GM23338 (cell line): ENCODE measurements at regions not wholly inside any gene's neighbourhood (a gene's known extent, or its start where the extent isn't known, plus 50 kb on each side); places are given as distances from the start of the nearest gene placed in this dataset.

Source experiments
- ATAC-seq: fragments of 200-7000 bp; cut with Tn5 transposase; 3 replicates; pipeline ENCODE4 v1.9.1; 2020
- DNase-seq: peaks from one replicate; pipeline ENCODE4 v3.0.0-alpha.2; 2015; ENCODE audit warnings: low spot score
- H2AFZ ChIP-seq: fragments of 200-600 bp; sonication (generic); 2 replicates; pipeline ENCODE4 v1.8.0; 2016; ENCODE audit warnings: antibody characterized with exemption, mild to moderate bottlenecking, moderate library complexity
- H3F3A ChIP-seq: fragments of 200-600 bp; sonication (generic); replicated peaks from 2 replicates; pipeline ENCODE4 v1.8.0; 2017; ENCODE audit warnings: antibody characterized with exemption, mixed run types, low read depth
- H3K27ac ChIP-seq: fragments of 200-600 bp; sonication (generic); 2 replicates; pipeline ENCODE4 v1.6.1; 2016; ENCODE audit warnings: low read depth
- H3K27me3 ChIP-seq: fragments of 200-600 bp; sonication (generic); 2 replicates; pipeline ENCODE4 v1.8.0; 2016; ENCODE audit warnings: mild to moderate bottlenecking, mixed run types, moderate library complexity; ENCODE audit not compliant: insufficient read depth
- H3K36me3 ChIP-seq: fragments of 200-600 bp; sonication (generic); 2 replicates; pipeline ENCODE4 v1.8.0; 2016; ENCODE audit warnings: mild to moderate bottlenecking; ENCODE audit not compliant: insufficient read depth
- H3K4me1 ChIP-seq: fragments of 200-600 bp; sonication (generic); 2 replicates; pipeline ENCODE4 v1.8.0; 2016; ENCODE audit warnings: mild to moderate bottlenecking, moderate library complexity; ENCODE audit not compliant: insufficient read depth
- H3K4me2 ChIP-seq: fragments of 200-600 bp; sonication (generic); 2 replicates; pipeline ENCODE4 v1.7.1; 2017; ENCODE audit warnings: mixed run types
- H3K4me3 ChIP-seq: fragments of 200-600 bp; sonication (generic); 2 replicates; pipeline ENCODE4 v1.6.1; 2016; ENCODE audit warnings: mixed run types
- H3K79me2 ChIP-seq: fragments of 200-600 bp; sonication (generic); replicated peaks from 2 replicates; pipeline ENCODE4 v1.8.0; 2017; ENCODE audit warnings: mild to moderate bottlenecking; ENCODE audit not compliant: insufficient read depth
- H3K9me2 ChIP-seq: fragments of 200-600 bp; sonication (generic); 2 replicates; pipeline ENCODE4 v1.8.0; 2017; ENCODE audit not compliant: insufficient read depth
- H4K20me1 ChIP-seq: fragments of 200-600 bp; sonication (generic); replicated peaks from 2 replicates; pipeline ENCODE4 v1.8.0; 2017; ENCODE audit warnings: mild to moderate bottlenecking; ENCODE audit not compliant: insufficient read depth
- H3K27ac Mint-ChIP-seq: 2 replicates; pipeline ENCODE4 v1.8.0; 2020; ENCODE audit warnings: inconsistent platforms, mild to moderate bottlenecking, moderate library complexity, mixed read lengths
- H3K27me3 Mint-ChIP-seq: 3 replicates; pipeline ENCODE4 v1.8.0; 2022; ENCODE audit warnings: low read depth, mild to moderate bottlenecking, moderate library complexity, mixed read lengths, inconsistent platforms; ENCODE audit not compliant: insufficient read depth, poor library complexity
- H3K36me3 Mint-ChIP-seq: 3 replicates; pipeline ENCODE4 v1.8.0; 2021; ENCODE audit warnings: low read depth, mild to moderate bottlenecking, inconsistent platforms, moderate library complexity, mixed read lengths
- H3K4me1 Mint-ChIP-seq: 3 replicates; pipeline ENCODE4 v1.8.0; 2020; ENCODE audit warnings: mild to moderate bottlenecking, inconsistent platforms, mixed read lengths
- H3K4me3 Mint-ChIP-seq: 3 replicates; pipeline ENCODE4 v1.8.0; 2021; ENCODE audit warnings: moderate library complexity, mild to moderate bottlenecking, inconsistent platforms, mixed read lengths
- H3K9me3 Mint-ChIP-seq: 3 replicates; pipeline ENCODE4 v1.8.0; 2020; ENCODE audit warnings: moderate library complexity, mild to moderate bottlenecking, inconsistent platforms, mixed read lengths
- CREB1 ChIP-seq: fragments of 250-450 bp; sonication (Bioruptor Pico); IDR thresholded peaks from 2 replicates; pipeline ENCODE4 v1.5.0; 2020; ENCODE audit warnings: low read depth, mild to moderate bottlenecking, moderate library complexity
- CTCF ChIP-seq, 2 experiments: fragments of 200-600 bp in 1 of 2; sonication (generic) in 1 of 2; conservative IDR thresholded peaks; 2 replicates each; pipeline versions ENCODE4 v1.5.1 to v1.6.1; 2016 to 2017; ENCODE audit warnings: antibody characterized with exemption in 2 of 2, low read depth in 2 of 2, mild to moderate bottlenecking in 2 of 2, moderate library complexity in 1 of 2
- EZH2 ChIP-seq: fragments of 200-600 bp; sonication (generic); IDR thresholded peaks from one replicate; pipeline ENCODE4 v1.8.0; 2017; ENCODE audit warnings: antibody characterized with exemption, mild to moderate bottlenecking, low read depth; ENCODE audit not compliant: unreplicated experiment
- EZH2phosphoT487 ChIP-seq: fragments of 200-600 bp; sonication (generic); IDR thresholded peaks from one replicate; pipeline ENCODE4 v1.8.1; 2018; ENCODE audit warnings: antibody characterized with exemption; ENCODE audit not compliant: unreplicated experiment
- JUNB ChIP-seq: IDR thresholded peaks from one replicate; pipeline ENCODE4 v1.6.1; 2016; ENCODE audit warnings: antibody characterized with exemption; ENCODE audit not compliant: unreplicated experiment
- NANOG ChIP-seq: IDR thresholded peaks from 2 replicates; pipeline ENCODE4 v1.6.1; 2016; ENCODE audit warnings: antibody characterized with exemption, borderline replicate concordance
- POLR2AphosphoS5 ChIP-seq: IDR thresholded peaks from 2 replicates; pipeline ENCODE4 v1.6.1; 2016; ENCODE audit warnings: antibody characterized with exemption, low read depth
- REST ChIP-seq: IDR thresholded peaks from one replicate; pipeline ENCODE4 v1.6.1; 2018; ENCODE audit warnings: antibody characterized with exemption; ENCODE audit not compliant: unreplicated experiment
- STAT1 ChIP-seq: IDR thresholded peaks from one replicate; pipeline ENCODE4 v1.6.1; 2016; ENCODE audit warnings: antibody characterized with exemption; ENCODE audit not compliant: unreplicated experiment
- ZNF114 ChIP-seq: fragments of 250-450 bp; sonication (Bioruptor Pico); IDR thresholded peaks from 2 replicates; pipeline ENCODE4 v1.5.0; 2020; ENCODE audit warnings: mild to moderate bottlenecking, moderate library complexity
- ZNF331 ChIP-seq: fragments of 250-450 bp; sonication (Bioruptor Pico); IDR thresholded peaks from 2 replicates; pipeline ENCODE4 v1.5.0; 2020; ENCODE audit warnings: low read depth, mild to moderate bottlenecking, moderate library complexity

GRCh38 chr10:78398382-78398781, 364.7 kb downstream of the RPS24 start:
- no peaks in the 10 kb centered on the region for H3F3A ChIP-seq
- DNase-seq (no peak), ATAC-seq (peak; percentile 67)
- H3K27ac Mint-ChIP-seq, result no peak overlapping the region
- H3K4me1 ChIP-seq, result peaks cover 5% of the 10 kb centered on the region; the same call in 1 of the 2 replicates
- TF ChIP-seq CTCF (conservative IDR thresholded peaks at IDR 0.05; ENCODE audit: low read depth in 2 of 2) (peak in 1 of 2 experiments; percentile 36; a peak in 2 of 4 replicates), EZH2phosphoT487 (no peak)
- no peaks in the 10 kb centered on the region for H3K36me3 ChIP-seq
- no peaks in the 10 kb centered on the region for H4K20me1 ChIP-seq
- no peaks in the 10 kb centered on the region for H3K9me3 Mint-ChIP-seq
- H3K36me3 Mint-ChIP-seq, result no peaks in the 10 kb centered on the region
- H3K4me2 ChIP-seq, result no peak overlapping the region
- no peak overlapping the region for H2AFZ ChIP-seq
- H3K27me3 Mint-ChIP-seq, result peaks cover 12% of the 10 kb centered on the region
- no peak overlapping the region for H3K4me3 ChIP-seq
- no peak overlapping the region for H3K27ac ChIP-seq
- no peaks in the 10 kb centered on the region for H3K9me2 ChIP-seq
- peaks cover 18% of the 10 kb centered on the region for H3K4me1 Mint-ChIP-seq
- H3K4me3 Mint-ChIP-seq, result no peak overlapping the region
- H3K27me3 ChIP-seq, result no peaks in the 10 kb centered on the region
- H3K79me2 ChIP-seq, result no peaks in the 10 kb centered on the region

GRCh38 chr10:78401624-78402367, 368.1 kb downstream of the RPS24 start:
- H3K27me3 ChIP-seq, result no peaks in the 10 kb centered on the region
- H4K20me1 ChIP-seq, result no peaks in the 10 kb centered on the region
- Mint-ChIP-seq H3K27me3 (peaks cover 16% of the 10 kb centered on the region), H3K4me1 (peaks cover 22% of the 10 kb centered on the region), H3K27ac (no peak overlapping the region), H3K36me3 (0 out of 3 replicates have a peak, but pooled peaks cover 3% of the 10 kb centered on the region), H3K9me3 (no peaks in the 10 kb centered on the region; the same call in 2 of the 3 replicates), H3K4me3 (no peak overlapping the region)
- no peak for TF ChIP-seq CREB1 (CRISPR knock-in tag)
- no peak for TF ChIP-seq POLR2AphosphoS5
- TF ChIP-seq REST, result no peak
- no peak for TF ChIP-seq EZH2phosphoT487
- no peak for TF ChIP-seq JUNB
- no peak for TF ChIP-seq STAT1
- no peak for TF ChIP-seq ZNF114
- TF ChIP-seq ZNF331 (CRISPR knock-in tag), result no peak
- no peak for TF ChIP-seq EZH2
- no peak for TF ChIP-seq NANOG
- H3K4me1 ChIP-seq, result peaks cover 5% of the 10 kb centered on the region; the same call in 1 of the 2 replicates
- no peaks in the 10 kb centered on the region for H3K36me3 ChIP-seq
- DNase-seq (peak; percentile 49), ATAC-seq (peak; percentile 70)
- no peak overlapping the region for H3K4me3 ChIP-seq
- no peaks in the 10 kb centered on the region for H3F3A ChIP-seq
- H3K4me2 ChIP-seq, result no peak overlapping the region
- H3K27ac ChIP-seq, result no peak overlapping the region
- no peaks in the 10 kb centered on the region for H3K79me2 ChIP-seq
- H3K9me2 ChIP-seq, result peaks cover 11% of the 10 kb centered on the region; the same call in 1 of the 2 replicates
- peak overlapping the region; percentile 65 for H2AFZ ChIP-seq
